Suppressor macrophage treated with lipopolysaccharide for 1 hour (primary cell): ENCODE measurements at regions not wholly inside any gene's neighbourhood (a gene's known extent, or its start where the extent isn't known, plus 50 kb on each side); places are given as distances from the start of the nearest gene placed in this dataset.

ENCODE experiments used
- DNase-seq, 3 donors: peaks; one replicate each; pipeline ENCODE4 v3.0.0-alpha.2; 2020 to 2022

- no peak for DNase-seq
Measured at GRCh38 chr14:76974365-76974764, 54.1 kb downstream of the IRF2BPL start.

GRCh38 chr14:76971549-76971948 lies 57.0 kb downstream of the IRF2BPL start:
- no peak for DNase-seq

- no peak for DNase-seq
Measured at GRCh38 chr14:76968621-76969063, 59.9 kb downstream of the IRF2BPL start.

GRCh38 chr14:76967788-76968187 lies 60.7 kb downstream of the IRF2BPL start:
- DNase-seq, result no peak

- no peak for DNase-seq
Measured at GRCh38 chr14:76965232-76965631, 63.3 kb downstream of the IRF2BPL start.

GRCh38 chr14:76964695-76965094 lies 63.8 kb downstream of the IRF2BPL start:
- DNase-seq, result no peak

- DNase-seq, result no peak
Measured at GRCh38 chr14:76963372-76963771, 65.1 kb downstream of the IRF2BPL start.

GRCh38 chr14:76962303-76962660 lies 66.2 kb downstream of the IRF2BPL start:
- DNase-seq, result no peak

GRCh38 chr14:76961631-76962302 lies 66.7 kb downstream of the IRF2BPL start:
- peak; percentile 100 for DNase-seq

- peak; percentile 75 to 86 (median 80) for DNase-seq
Measured at GRCh38 chr14:76958980-76959710, 69.4 kb downstream of the IRF2BPL start.

GRCh38 chr14:76958020-76958979 lies 70.2 kb downstream of the IRF2BPL start:
- DNase-seq, result no peak

- no peak for DNase-seq
Measured at GRCh38 chr14:76957224-76957891, 71.2 kb downstream of the IRF2BPL start.

- peak; percentile 96 to 98 (median 98) for DNase-seq
Measured at GRCh38 chr14:76956316-76957090, 72.0 kb downstream of the IRF2BPL start.

- DNase-seq, result peak; percentile 89 to 98 (median 95)
Measured at GRCh38 chr14:76955575-76956315, 72.8 kb downstream of the IRF2BPL start.

- no peak for DNase-seq
Measured at GRCh38 chr14:76954394-76955190, 73.9 kb downstream of the IRF2BPL start.

- peak; percentile 83 to 89 (median 87) for DNase-seq
Measured at GRCh38 chr14:76953311-76953945, 75.1 kb downstream of the IRF2BPL start.

GRCh38 chr14:76951166-76951565 lies 77.3 kb downstream of the IRF2BPL start:
- DNase-seq, result no peak

GRCh38 chr14:76950055-76951020 lies 78.2 kb downstream of the IRF2BPL start:
- peak in 1 of 3 donors; percentile 34 for DNase-seq
